ENCODE measurements at regions not wholly inside any gene's neighbourhood (a gene's known extent, or its start where the extent isn't known, plus 50 kb on each side); places are given as distances from the start of the nearest gene placed in this dataset.

GRCh38 chr7:85306115-85306514, 119.3 kb upstream of the SEMA3D start:
- Mint-ChIP-seq H3K27me3 (ENCODE audit: insufficient read depth) (no peaks in the 10 kb centered on the region; the same call in 1 of the 2 replicates), H3K36me3 (ENCODE audit: low read depth) (no peaks in the 10 kb centered on the region), H3K9me3 (no peaks in the 10 kb centered on the region), H3K4me3 (no peak overlapping the region), H3K4me1 (ENCODE audit: low read depth) (no peaks in the 10 kb centered on the region), H3K27ac (no peak overlapping the region)
- no peak for TF ChIP-seq CTCF (IDR thresholded peaks at IDR 0.05)
- DNase-seq = no peak

GRCh38 chr7:85294176-85294575, 107.3 kb upstream of the SEMA3D start:
- Mint-ChIP-seq H3K4me3 (no peak overlapping the region), H3K27me3 (ENCODE audit: insufficient read depth) (no peaks in the 10 kb centered on the region; the same call in none of the 2 replicates), H3K27ac (no peak overlapping the region), H3K9me3 (no peaks in the 10 kb centered on the region), H3K36me3 (ENCODE audit: low read depth) (no peaks in the 10 kb centered on the region), H3K4me1 (ENCODE audit: low read depth) (no peaks in the 10 kb centered on the region)
- no peak for DNase-seq
- TF ChIP-seq CTCF (IDR thresholded peaks at IDR 0.05) = no peak

GRCh38 chr7:85292908-85293576, 106.2 kb upstream of the SEMA3D start:
- TF ChIP-seq CTCF (IDR thresholded peaks at IDR 0.05) = no peak
- H3K4me1 Mint-ChIP-seq (ENCODE audit: low read depth) = no peaks in the 10 kb centered on the region
- H3K36me3 Mint-ChIP-seq (ENCODE audit: low read depth) = no peaks in the 10 kb centered on the region
- no peaks in the 10 kb centered on the region; the same call in none of the 2 replicates for H3K27me3 Mint-ChIP-seq (ENCODE audit: insufficient read depth)
- DNase-seq = no peak
- no peaks in the 10 kb centered on the region for H3K9me3 Mint-ChIP-seq
- no peak overlapping the region for H3K27ac Mint-ChIP-seq
- H3K4me3 Mint-ChIP-seq = no peak overlapping the region

GRCh38 chr7:85290269-85290668, 103.4 kb upstream of the SEMA3D start:
- Mint-ChIP-seq H3K4me3 (no peak overlapping the region), H3K9me3 (no peaks in the 10 kb centered on the region), H3K27me3 (ENCODE audit: insufficient read depth) (no peaks in the 10 kb centered on the region; the same call in none of the 2 replicates), H3K27ac (no peak overlapping the region), H3K36me3 (ENCODE audit: low read depth) (no peaks in the 10 kb centered on the region), H3K4me1 (ENCODE audit: low read depth) (peaks cover 12% of the 10 kb centered on the region)
- no peak for DNase-seq
- TF ChIP-seq CTCF (IDR thresholded peaks at IDR 0.05) = no peak

GRCh38 chr7:85289279-85289678, 102.4 kb upstream of the SEMA3D start:
- DNase-seq = no peak
- Mint-ChIP-seq H3K9me3 (no peaks in the 10 kb centered on the region), H3K27ac (no peak overlapping the region), H3K4me1 (ENCODE audit: low read depth) (peaks cover 12% of the 10 kb centered on the region), H3K36me3 (ENCODE audit: low read depth) (no peaks in the 10 kb centered on the region), H3K27me3 (ENCODE audit: insufficient read depth) (no peaks in the 10 kb centered on the region; the same call in 1 of the 2 replicates), H3K4me3 (no peak overlapping the region)
- TF ChIP-seq CTCF (IDR thresholded peaks at IDR 0.05) = no peak
